Activated T-cell treated with anti-CD3 and anti-CD28 coated beads for 4 hours (primary cell): ENCODE measurements at regions not wholly inside any gene's neighbourhood (a gene's known extent, or its start where the extent isn't known, plus 50 kb on each side); places are given as distances from the start of the nearest gene placed in this dataset.
A peak's percentile ranks its signal among the peaks of the same experiment; 100 is the strongest.

Experiments used
- DNase-seq: peaks from one replicate; pipeline ENCODE4 v3.0.0-alpha.2; 2020

GRCh38 chr11:45341372-45341771, 55.2 kb upstream of the SYT13 start:
- no peak for DNase-seq

GRCh38 chr11:45339729-45340519, 53.8 kb upstream of the SYT13 start:
- peak; percentile 88 for DNase-seq

GRCh38 chr11:45337583-45338360, 51.6 kb upstream of the SYT13 start:
- no peak for DNase-seq

- DNase-seq, result no peak
Measured at GRCh38 chr11:45336136-45336535, 50.0 kb upstream of the SYT13 start.
